HepG2 (cell line): ENCODE measurements at regions not wholly inside any gene's neighbourhood (a gene's known extent, or its start where the extent isn't known, plus 50 kb on each side); places are given as distances from the start of the nearest gene placed in this dataset.

Experiments
- FOXA1 ChIP-seq, 2 experiments: fragments of 450-650 bp in 1 of 2; sonication (generic) in 1 of 2; formaldehyde crosslinking in 1 of 2; IDR thresholded peaks; 2 replicates each; pipeline versions ENCODE4 v1.4.0 to v1.6.1; 2016 to 2020; ENCODE audit warnings: missing genetic modification reagents in 1 of 2
- FOXA3 ChIP-seq: IDR thresholded peaks from 2 replicates; pipeline ENCODE4 v1.6.1; 2016; ENCODE audit warnings: missing genetic modification reagents, missing compliant biosample characterization
- MAZ ChIP-seq, 2 experiments: sonication (generic) in 1 of 2; formaldehyde crosslinking in 1 of 2; IDR thresholded peaks; 2 replicates each; pipeline versions ENCODE4 v1.5.0 to v1.6.1; 2012 to 2020; ENCODE audit warnings: low read depth in 2 of 2, mild to moderate bottlenecking in 2 of 2, borderline replicate concordance in 1 of 2, improper control_type of control experiment in 1 of 2, low read length in 1 of 2, missing genetic modification reagents in 1 of 2, moderate library complexity in 1 of 2
- SYNCRIP ChIP-seq: fragments of 200-400 bp; formaldehyde crosslinking; IDR thresholded peaks from 2 replicates; pipeline ENCODE4 v1.6.1; 2018; ENCODE audit warnings: mild to moderate bottlenecking, low read depth, low read length; ENCODE audit not compliant: insufficient read depth
- ZNF567 ChIP-seq: sonication (generic); formaldehyde crosslinking; IDR thresholded peaks from 2 replicates; pipeline ENCODE4 v1.8.1; 2023; ENCODE audit warnings: mild to moderate bottlenecking, missing genetic modification reagents, borderline replicate concordance
- TF ChIP-seq, protein P1 (sequence below): sonication (generic); formaldehyde crosslinking; IDR thresholded peaks from 2 replicates; pipeline ENCODE4 v1.5.0; 2020; ENCODE audit warnings: mild to moderate bottlenecking, missing genetic modification reagents, moderate library complexity

DNA sequence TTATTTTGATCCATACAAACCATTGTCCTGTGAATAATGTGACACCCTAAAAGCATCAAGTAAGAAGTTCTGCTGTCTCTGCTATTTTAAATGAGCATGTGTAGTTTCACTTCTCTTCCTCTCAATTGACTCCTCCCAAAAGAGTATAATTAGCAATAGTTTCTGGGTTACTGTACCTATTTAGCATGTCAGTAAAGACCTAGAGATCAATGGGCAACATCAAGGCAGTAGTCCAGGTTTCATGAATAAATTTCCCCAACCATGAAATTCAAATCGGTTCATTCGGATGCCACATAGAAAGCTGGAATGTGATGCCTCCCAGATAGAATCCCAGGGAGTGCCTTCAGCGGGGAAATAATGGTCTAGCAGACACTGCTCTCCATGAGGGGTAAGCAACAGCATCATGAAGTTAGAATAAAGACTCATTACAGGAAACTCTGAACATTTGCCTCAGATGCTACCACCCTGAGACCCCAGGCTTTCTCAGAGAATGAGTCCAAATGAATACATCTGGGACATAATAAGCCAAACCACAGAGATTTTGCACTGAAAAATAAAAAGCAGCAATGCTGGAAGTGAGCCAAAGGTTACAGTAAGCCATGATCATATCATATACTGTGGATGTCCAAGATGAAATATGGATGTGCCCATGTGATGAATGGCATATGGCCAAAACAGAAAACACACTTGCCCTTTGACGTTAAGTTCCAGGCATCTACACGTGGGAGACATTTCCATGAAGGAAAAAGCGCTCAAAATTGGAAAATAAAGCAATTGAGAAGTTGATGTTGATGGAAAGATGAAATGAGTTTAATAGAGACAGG lies 1107.0 kb upstream of the SEMA6A start:
- TF ChIP-seq, protein P1, sequence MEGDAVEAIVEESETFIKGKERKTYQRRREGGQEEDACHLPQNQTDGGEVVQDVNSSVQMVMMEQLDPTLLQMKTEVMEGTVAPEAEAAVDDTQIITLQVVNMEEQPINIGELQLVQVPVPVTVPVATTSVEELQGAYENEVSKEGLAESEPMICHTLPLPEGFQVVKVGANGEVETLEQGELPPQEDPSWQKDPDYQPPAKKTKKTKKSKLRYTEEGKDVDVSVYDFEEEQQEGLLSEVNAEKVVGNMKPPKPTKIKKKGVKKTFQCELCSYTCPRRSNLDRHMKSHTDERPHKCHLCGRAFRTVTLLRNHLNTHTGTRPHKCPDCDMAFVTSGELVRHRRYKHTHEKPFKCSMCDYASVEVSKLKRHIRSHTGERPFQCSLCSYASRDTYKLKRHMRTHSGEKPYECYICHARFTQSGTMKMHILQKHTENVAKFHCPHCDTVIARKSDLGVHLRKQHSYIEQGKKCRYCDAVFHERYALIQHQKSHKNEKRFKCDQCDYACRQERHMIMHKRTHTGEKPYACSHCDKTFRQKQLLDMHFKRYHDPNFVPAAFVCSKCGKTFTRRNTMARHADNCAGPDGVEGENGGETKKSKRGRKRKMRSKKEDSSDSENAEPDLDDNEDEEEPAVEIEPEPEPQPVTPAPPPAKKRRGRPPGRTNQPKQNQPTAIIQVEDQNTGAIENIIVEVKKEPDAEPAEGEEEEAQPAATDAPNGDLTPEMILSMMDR (CRISPR knock-in tag), result no peak
- no peak for TF ChIP-seq MAZ (IDR thresholded peaks at IDR 0.05; ENCODE audit: borderline replicate concordance, low read depth, low read length)
- TF ChIP-seq MAZ (CRISPR knock-in tag; IDR thresholded peaks at IDR 0.05; ENCODE audit: low read depth), result no peak
- no peak for TF ChIP-seq FOXA1 (IDR thresholded peaks at IDR 0.05)
- no peak for TF ChIP-seq FOXA1 (CRISPR knock-in tag; IDR thresholded peaks at IDR 0.05)
- TF ChIP-seq ZNF567 (CRISPR knock-in tag), result no peak
- no peak for TF ChIP-seq FOXA3 (CRISPR knock-in tag)
- no peak for TF ChIP-seq SYNCRIP
